Neural progenitor cell (in vitro differentiated cells): ENCODE measurements at regions not wholly inside any gene's neighbourhood (a gene's known extent, or its start where the extent isn't known, plus 50 kb on each side); places are given as distances from the start of the nearest gene placed in this dataset.

Source experiments
- EZH2phosphoT487 ChIP-seq: fragments of 200-600 bp; sonication (generic); IDR thresholded peaks from 2 replicates; pipeline ENCODE4 v1.6.1; 2017; ENCODE audit warnings: antibody characterized with exemption
- TF ChIP-seq, protein P1 (sequence below): fragments of 200-600 bp; sonication (generic); IDR thresholded peaks from 2 replicates; pipeline ENCODE4 v1.5.1; 2017; ENCODE audit warnings: antibody characterized with exemption, mild to moderate bottlenecking

DNA sequence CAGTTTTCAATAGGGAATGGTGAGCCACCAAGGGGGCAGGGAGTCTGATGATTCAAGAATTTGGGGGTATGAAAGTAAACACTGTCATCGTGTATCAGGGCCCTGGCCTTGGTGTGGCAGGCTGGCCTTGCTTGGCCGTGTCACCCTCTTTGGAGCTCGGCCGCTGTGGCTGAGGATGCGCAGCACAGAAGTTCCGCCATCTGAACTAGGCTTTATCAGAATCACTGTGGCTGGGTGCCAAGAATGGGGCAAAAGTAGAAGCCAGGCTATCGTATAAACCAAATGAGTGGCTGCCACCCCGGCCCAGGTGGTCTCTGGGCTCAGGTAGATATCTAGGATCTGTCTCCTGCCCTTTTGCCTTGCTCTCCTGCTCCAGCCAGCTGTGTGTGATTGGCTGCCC, 137.4 kb downstream of the PAPOLA start:
- TF ChIP-seq, protein P1, sequence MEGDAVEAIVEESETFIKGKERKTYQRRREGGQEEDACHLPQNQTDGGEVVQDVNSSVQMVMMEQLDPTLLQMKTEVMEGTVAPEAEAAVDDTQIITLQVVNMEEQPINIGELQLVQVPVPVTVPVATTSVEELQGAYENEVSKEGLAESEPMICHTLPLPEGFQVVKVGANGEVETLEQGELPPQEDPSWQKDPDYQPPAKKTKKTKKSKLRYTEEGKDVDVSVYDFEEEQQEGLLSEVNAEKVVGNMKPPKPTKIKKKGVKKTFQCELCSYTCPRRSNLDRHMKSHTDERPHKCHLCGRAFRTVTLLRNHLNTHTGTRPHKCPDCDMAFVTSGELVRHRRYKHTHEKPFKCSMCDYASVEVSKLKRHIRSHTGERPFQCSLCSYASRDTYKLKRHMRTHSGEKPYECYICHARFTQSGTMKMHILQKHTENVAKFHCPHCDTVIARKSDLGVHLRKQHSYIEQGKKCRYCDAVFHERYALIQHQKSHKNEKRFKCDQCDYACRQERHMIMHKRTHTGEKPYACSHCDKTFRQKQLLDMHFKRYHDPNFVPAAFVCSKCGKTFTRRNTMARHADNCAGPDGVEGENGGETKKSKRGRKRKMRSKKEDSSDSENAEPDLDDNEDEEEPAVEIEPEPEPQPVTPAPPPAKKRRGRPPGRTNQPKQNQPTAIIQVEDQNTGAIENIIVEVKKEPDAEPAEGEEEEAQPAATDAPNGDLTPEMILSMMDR: no peak
- TF ChIP-seq EZH2phosphoT487: no peak
